Memory B cell (primary cell): ENCODE measurements at regions not wholly inside any gene's neighbourhood (a gene's known extent, or its start where the extent isn't known, plus 50 kb on each side); places are given as distances from the start of the nearest gene placed in this dataset.

ENCODE experiments used
- ATAC-seq: fragments of 150-1000 bp; cut with Tn5 transposase; 2 replicates; pipeline ENCODE4 v1.10.0; 2021; ENCODE audit warnings: low read depth, mild to moderate bottlenecking, moderate library complexity
- DNase-seq, 2 donors: peaks; one replicate each; pipeline ENCODE4 v3.0.0; 2022; ENCODE audit warnings: low spot score in 2 of 2
- H3K27ac Mint-ChIP-seq: one replicate; pipeline ENCODE4 v1.8.0; 2022; ENCODE audit warnings: mild to moderate bottlenecking, moderate library complexity, mixed read lengths
- H3K27me3 Mint-ChIP-seq: one replicate; pipeline ENCODE4 v1.8.0; 2022; ENCODE audit warnings: mixed read lengths
- H3K36me3 Mint-ChIP-seq: one replicate; pipeline ENCODE4 v1.8.0; 2022; ENCODE audit warnings: mild to moderate bottlenecking, mixed read lengths
- H3K4me1 Mint-ChIP-seq: one replicate; pipeline ENCODE4 v1.8.0; 2022; ENCODE audit warnings: mixed read lengths
- H3K4me3 Mint-ChIP-seq: one replicate; pipeline ENCODE4 v1.8.0; 2022; ENCODE audit warnings: mild to moderate bottlenecking, moderate library complexity, mixed read lengths
- H3K9me3 Mint-ChIP-seq: one replicate; pipeline ENCODE4 v1.8.0; 2022; ENCODE audit warnings: mixed read lengths

GRCh38 chr18:2331491-2331890 lies 239.8 kb downstream of the METTL4 start:
- H3K27ac Mint-ChIP-seq, result no peak overlapping the region
- H3K9me3 Mint-ChIP-seq, result no peaks in the 10 kb centered on the region
- peaks cover 3% of the 10 kb centered on the region for H3K4me1 Mint-ChIP-seq
- no peak for DNase-seq
- no peak for ATAC-seq
- no peaks in the 10 kb centered on the region for H3K36me3 Mint-ChIP-seq
- H3K27me3 Mint-ChIP-seq, result peaks cover 7% of the 10 kb centered on the region
- H3K4me3 Mint-ChIP-seq, result no peak overlapping the region

DNA sequence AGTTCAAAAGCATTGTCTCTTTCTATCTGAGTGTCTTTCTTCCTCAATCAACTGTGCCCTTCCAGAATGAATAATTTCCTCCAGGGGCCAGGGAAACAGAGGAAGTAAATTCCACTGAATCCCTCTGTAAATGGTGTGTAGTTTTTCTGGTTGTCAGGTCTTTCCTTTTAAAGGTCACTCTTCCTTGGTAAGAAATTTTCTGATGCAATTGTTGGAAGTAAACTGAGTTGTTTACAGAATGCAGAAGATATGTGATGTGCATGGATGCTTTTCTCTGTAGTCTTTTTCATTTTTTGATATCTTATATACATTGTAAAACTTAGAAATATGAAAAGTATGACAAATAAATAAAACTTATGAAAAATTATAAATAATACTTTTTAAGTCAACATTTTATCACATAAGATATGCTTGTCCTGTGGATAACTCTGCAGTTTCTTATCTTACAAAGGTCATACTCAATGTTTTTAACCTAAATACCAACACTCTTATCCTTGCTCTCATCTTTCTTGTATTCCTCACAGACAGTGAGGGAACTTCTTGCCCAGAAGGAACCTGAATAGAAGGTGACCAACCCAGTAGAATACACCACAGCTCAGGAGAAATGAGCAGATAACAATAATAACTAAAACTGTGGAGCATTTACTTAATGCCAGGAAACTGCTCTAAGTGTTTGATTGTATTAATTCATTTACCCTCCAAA lies 234.5 kb downstream of the METTL4 start:
- no peak for DNase-seq
- H3K9me3 Mint-ChIP-seq, result no peaks in the 10 kb centered on the region
- H3K4me3 Mint-ChIP-seq, result no peak overlapping the region
- no peaks in the 10 kb centered on the region for H3K36me3 Mint-ChIP-seq
- H3K27me3 Mint-ChIP-seq, result peaks cover 7% of the 10 kb centered on the region
- no peak overlapping the region for H3K27ac Mint-ChIP-seq
- ATAC-seq, result no peak
- peaks cover 2% of the 10 kb centered on the region for H3K4me1 Mint-ChIP-seq

GRCh38 chr18:2337552-2338141 lies 233.7 kb downstream of the METTL4 start:
- H3K27ac Mint-ChIP-seq, result no peak overlapping the region
- peaks cover 2% of the 10 kb centered on the region for H3K4me1 Mint-ChIP-seq
- H3K27me3 Mint-ChIP-seq, result peaks cover 6% of the 10 kb centered on the region
- H3K9me3 Mint-ChIP-seq, result no peaks in the 10 kb centered on the region
- DNase-seq, result peak; percentile 30 to 34
- no peaks in the 10 kb centered on the region for H3K36me3 Mint-ChIP-seq
- ATAC-seq, result peak; percentile 73
- no peak overlapping the region for H3K4me3 Mint-ChIP-seq

- H3K27me3 Mint-ChIP-seq, result peaks cover 3% of the 10 kb centered on the region
- H3K36me3 Mint-ChIP-seq, result no peaks in the 10 kb centered on the region
- H3K9me3 Mint-ChIP-seq, result no peaks in the 10 kb centered on the region
- H3K4me3 Mint-ChIP-seq, result no peak overlapping the region
- ATAC-seq (no peak), DNase-seq (no peak)
- peaks cover 2% of the 10 kb centered on the region for H3K4me1 Mint-ChIP-seq
- H3K27ac Mint-ChIP-seq, result no peak overlapping the region
Measured at GRCh38 chr18:2338601-2339000, 232.7 kb downstream of the METTL4 start.

- no peak for DNase-seq
- peaks cover 2% of the 10 kb centered on the region for H3K4me1 Mint-ChIP-seq
- H3K27me3 Mint-ChIP-seq, result peaks cover 2% of the 10 kb centered on the region
- no peaks in the 10 kb centered on the region for H3K36me3 Mint-ChIP-seq
- ATAC-seq, result no peak
- H3K4me3 Mint-ChIP-seq, result no peak overlapping the region
- no peaks in the 10 kb centered on the region for H3K9me3 Mint-ChIP-seq
- no peak overlapping the region for H3K27ac Mint-ChIP-seq
Measured at GRCh38 chr18:2340335-2340734, 231.0 kb downstream of the METTL4 start.

DNA sequence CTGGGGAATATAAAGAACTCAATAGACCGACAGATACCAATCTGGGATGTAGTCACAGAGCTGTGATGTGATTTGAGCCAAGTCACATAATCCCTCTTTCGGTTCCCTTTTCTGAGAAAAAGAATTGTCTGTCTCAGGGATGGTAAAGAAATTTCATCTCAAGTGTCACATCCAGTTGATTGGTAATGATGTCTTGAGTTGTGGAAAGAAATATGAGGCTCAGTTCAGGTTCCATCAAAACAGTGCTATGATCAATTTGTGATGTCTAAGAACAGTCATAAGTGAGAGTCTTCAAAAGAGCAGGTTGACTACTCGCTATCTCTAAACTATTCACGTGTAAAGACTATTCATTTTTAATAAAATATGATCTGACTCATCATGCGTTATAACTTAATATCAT lies 223.3 kb downstream of the METTL4 start:
- H3K27ac Mint-ChIP-seq, result no peak overlapping the region
- no peak overlapping the region for H3K4me3 Mint-ChIP-seq
- ATAC-seq, result no peak
- no peaks in the 10 kb centered on the region for H3K4me1 Mint-ChIP-seq
- H3K36me3 Mint-ChIP-seq, result no peaks in the 10 kb centered on the region
- no peaks in the 10 kb centered on the region for H3K9me3 Mint-ChIP-seq
- DNase-seq, result no peak
- H3K27me3 Mint-ChIP-seq, result peaks cover 9% of the 10 kb centered on the region

DNA sequence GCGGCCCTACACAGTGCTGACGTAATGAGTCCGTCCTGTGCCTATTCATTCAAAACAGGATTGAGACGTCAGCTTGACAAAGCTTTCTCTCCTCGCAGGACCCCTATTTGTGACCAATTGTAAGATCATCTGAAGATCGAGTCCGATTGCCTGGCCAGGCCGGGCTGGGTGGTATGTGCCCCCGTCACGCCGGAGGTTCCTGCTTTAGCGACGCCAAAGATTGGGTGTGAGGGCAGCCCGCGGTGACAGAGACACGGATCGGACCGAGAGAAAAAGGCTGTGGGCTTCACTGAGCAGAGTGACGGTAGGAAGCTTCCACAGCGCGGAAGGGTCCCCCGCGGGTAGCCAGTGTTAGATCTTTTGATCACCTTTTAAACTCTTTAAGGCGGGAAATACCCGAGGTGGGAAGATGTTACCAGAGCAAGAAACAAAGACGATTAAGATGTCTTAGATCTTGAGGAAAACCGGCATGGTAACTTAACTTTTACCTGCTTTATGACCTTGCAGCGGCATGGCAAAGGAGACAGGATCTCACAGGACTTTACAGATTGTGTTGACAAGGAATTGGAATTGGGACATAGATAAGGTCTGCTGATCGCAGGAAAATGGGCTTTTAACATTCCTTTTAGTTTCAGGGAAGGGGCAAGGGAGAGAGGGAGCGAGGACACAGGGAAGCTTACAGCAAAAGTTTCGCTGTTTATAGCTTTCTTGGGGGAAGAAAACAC lies 220.0 kb downstream of the METTL4 start:
- DNase-seq (no peak), ATAC-seq (no peak)
- Mint-ChIP-seq H3K27ac (no peak overlapping the region), H3K36me3 (no peaks in the 10 kb centered on the region), H3K4me1 (no peaks in the 10 kb centered on the region), H3K9me3 (no peaks in the 10 kb centered on the region), H3K27me3 (peaks cover 7% of the 10 kb centered on the region), H3K4me3 (no peak overlapping the region)

GRCh38 chr18:2354292-2354691 lies 217.0 kb downstream of the METTL4 start:
- Mint-ChIP-seq H3K4me3 (no peak overlapping the region), H3K36me3 (no peaks in the 10 kb centered on the region), H3K27me3 (peaks cover 4% of the 10 kb centered on the region), H3K27ac (no peak overlapping the region), H3K4me1 (no peaks in the 10 kb centered on the region), H3K9me3 (no peaks in the 10 kb centered on the region)
- DNase-seq (no peak), ATAC-seq (no peak)

DNA sequence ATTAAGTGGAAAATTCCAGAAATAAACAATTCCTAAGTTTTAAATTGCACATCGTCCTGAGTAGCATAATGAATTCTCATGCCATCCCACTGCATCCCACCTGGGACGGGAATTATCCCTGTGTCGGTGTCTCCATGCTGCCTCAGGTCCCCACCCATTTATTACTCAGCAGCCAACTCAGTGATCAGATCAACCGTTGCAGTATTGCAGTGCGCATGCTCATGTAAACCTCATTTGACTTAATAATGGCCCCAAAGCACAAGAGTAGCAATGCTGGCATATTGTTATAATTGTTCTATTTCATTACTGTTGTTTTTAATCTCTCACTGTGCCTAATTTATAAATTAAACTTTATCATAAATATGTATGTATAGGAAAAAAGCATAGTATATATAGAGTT lies 214.4 kb downstream of the METTL4 start:
- ATAC-seq (no peak), DNase-seq (no peak)
- H3K9me3 Mint-ChIP-seq, result no peaks in the 10 kb centered on the region

GRCh38 chr18:2360861-2361260 lies 210.4 kb downstream of the METTL4 start:
- Mint-ChIP-seq H3K9me3 (no peaks in the 10 kb centered on the region), H3K27me3 (no peaks in the 10 kb centered on the region), H3K4me1 (no peaks in the 10 kb centered on the region), H3K36me3 (no peaks in the 10 kb centered on the region), H3K4me3 (no peak overlapping the region), H3K27ac (no peak overlapping the region)
- ATAC-seq (no peak), DNase-seq (no peak)

More for the DNA sequence above, 214.4 kb downstream of the METTL4 start:
- H3K4me1 Mint-ChIP-seq, result no peaks in the 10 kb centered on the region
- no peak overlapping the region for H3K27ac Mint-ChIP-seq
- peaks cover 2% of the 10 kb centered on the region for H3K27me3 Mint-ChIP-seq
- no peak overlapping the region for H3K4me3 Mint-ChIP-seq
- H3K36me3 Mint-ChIP-seq, result no peaks in the 10 kb centered on the region

DNA sequence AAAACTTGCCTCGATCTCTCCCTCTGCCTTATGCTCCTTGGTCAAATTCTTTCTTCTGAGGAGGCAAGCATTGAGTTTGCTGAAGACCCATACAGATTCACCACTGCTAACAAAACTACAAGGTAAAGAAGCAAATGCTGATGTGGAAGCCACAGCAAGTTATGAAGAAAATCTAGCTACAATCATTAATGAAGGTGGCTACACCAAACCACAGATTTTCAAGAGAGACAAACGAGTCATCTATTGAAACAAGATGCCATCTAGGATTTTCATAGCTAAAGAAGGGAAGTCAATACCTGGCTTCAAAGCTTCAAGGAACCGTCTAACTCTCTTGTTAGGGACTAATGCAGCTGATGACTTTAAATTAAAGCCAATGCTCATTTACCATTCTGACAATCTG lies 203.2 kb downstream of the METTL4 start:
- H3K9me3 Mint-ChIP-seq, result peaks cover 3% of the 10 kb centered on the region
- H3K27ac Mint-ChIP-seq, result no peak overlapping the region
- no peak for DNase-seq
- peaks cover 1% of the 10 kb centered on the region for H3K36me3 Mint-ChIP-seq
- no peak overlapping the region for H3K4me3 Mint-ChIP-seq
- H3K4me1 Mint-ChIP-seq, result no peaks in the 10 kb centered on the region
- H3K27me3 Mint-ChIP-seq, result peaks cover 2% of the 10 kb centered on the region
- ATAC-seq, result no peak

GRCh38 chr18:2376707-2377106 lies 194.6 kb downstream of the METTL4 start:
- DNase-seq, result no peak
- Mint-ChIP-seq H3K9me3 (no peaks in the 10 kb centered on the region), H3K4me1 (no peaks in the 10 kb centered on the region), H3K27me3 (peaks cover 4% of the 10 kb centered on the region), H3K36me3 (no peaks in the 10 kb centered on the region), H3K4me3 (no peak overlapping the region), H3K27ac (no peak overlapping the region)
- ATAC-seq, result no peak

DNA sequence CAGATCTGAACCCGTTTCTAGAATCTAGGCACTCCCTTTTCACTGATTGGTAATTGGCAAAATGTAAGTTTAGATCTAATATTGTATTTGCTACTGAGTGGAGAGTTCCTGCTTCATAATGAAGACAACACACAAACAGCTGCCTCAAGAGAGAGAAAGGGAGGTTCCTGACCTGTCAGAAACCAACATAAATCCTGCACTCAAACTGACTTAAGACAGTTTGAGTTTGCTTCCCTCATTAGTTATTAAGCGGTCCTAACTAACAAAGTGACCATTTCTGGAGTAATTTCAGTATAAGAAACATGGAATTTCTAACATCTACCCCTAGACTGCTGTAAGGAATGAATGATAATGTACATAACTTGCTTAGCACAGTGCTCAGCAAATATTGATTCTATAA lies 191.2 kb downstream of the METTL4 start:
- H3K9me3 Mint-ChIP-seq, result no peaks in the 10 kb centered on the region
- no peak overlapping the region for H3K27ac Mint-ChIP-seq
- no peak for ATAC-seq
- H3K36me3 Mint-ChIP-seq, result no peaks in the 10 kb centered on the region
- no peak for DNase-seq
- H3K4me3 Mint-ChIP-seq, result no peak overlapping the region
- H3K4me1 Mint-ChIP-seq, result no peaks in the 10 kb centered on the region
- peaks cover 5% of the 10 kb centered on the region for H3K27me3 Mint-ChIP-seq

DNA sequence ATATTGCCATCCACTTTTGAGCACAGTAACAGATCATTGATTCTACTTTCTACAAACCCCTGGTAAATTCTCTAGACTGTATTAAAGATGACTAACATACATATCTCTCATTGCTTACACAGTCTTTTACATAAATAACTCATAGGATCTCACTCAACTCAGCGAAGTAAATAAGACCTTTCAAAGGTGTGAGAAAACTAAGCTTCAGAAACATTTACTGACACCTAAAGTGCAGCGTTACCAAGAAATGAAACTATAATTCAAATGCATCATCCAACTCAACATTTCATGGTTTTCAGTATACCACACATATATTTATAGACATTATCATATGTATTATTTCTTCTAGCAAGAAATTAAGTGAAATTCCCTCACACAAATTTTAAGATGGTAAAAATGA lies 189.8 kb downstream of the METTL4 start:
- H3K27ac Mint-ChIP-seq, result no peak overlapping the region
- H3K4me3 Mint-ChIP-seq, result no peak overlapping the region
- ATAC-seq (no peak), DNase-seq (no peak)
- no peaks in the 10 kb centered on the region for H3K9me3 Mint-ChIP-seq
- no peaks in the 10 kb centered on the region for H3K4me1 Mint-ChIP-seq
- H3K27me3 Mint-ChIP-seq, result peaks cover 5% of the 10 kb centered on the region
- H3K36me3 Mint-ChIP-seq, result no peaks in the 10 kb centered on the region
